GM12891 (cell line): ENCODE measurements at regions not wholly inside any gene's neighbourhood (a gene's known extent, or its start where the extent isn't known, plus 50 kb on each side); places are given as distances from the start of the nearest gene placed in this dataset.

Source experiments
- PAX5 ChIP-seq: IDR thresholded peaks from 2 replicates; pipeline ENCODE4 v1.6.1; 2011; ENCODE audit warnings: low read length, moderate library complexity, mild to moderate bottlenecking; ENCODE audit not compliant: insufficient read depth, severe bottlenecking
- POLR2A ChIP-seq: IDR thresholded peaks from 2 replicates; pipeline ENCODE4 v1.6.1; 2011; ENCODE audit warnings: low read depth, low read length, control low read depth
- POLR2AphosphoS5 ChIP-seq: IDR thresholded peaks from 2 replicates; pipeline ENCODE4 v1.6.1; 2011; ENCODE audit warnings: low read depth, low read length, control low read depth
- POU2F2 ChIP-seq: IDR thresholded peaks from 2 replicates; pipeline ENCODE4 v1.6.1; 2011; ENCODE audit warnings: low read depth, mild to moderate bottlenecking, control low read depth, low read length, moderate library complexity
- SPI1 ChIP-seq: IDR thresholded peaks from 2 replicates; pipeline ENCODE4 v1.6.1; 2011; ENCODE audit warnings: low read depth, low read length, control low read depth
- TAF1 ChIP-seq: IDR thresholded peaks from 2 replicates; pipeline ENCODE4 v1.6.1; 2011; ENCODE audit warnings: low read depth, low read length, control low read depth

DNA sequence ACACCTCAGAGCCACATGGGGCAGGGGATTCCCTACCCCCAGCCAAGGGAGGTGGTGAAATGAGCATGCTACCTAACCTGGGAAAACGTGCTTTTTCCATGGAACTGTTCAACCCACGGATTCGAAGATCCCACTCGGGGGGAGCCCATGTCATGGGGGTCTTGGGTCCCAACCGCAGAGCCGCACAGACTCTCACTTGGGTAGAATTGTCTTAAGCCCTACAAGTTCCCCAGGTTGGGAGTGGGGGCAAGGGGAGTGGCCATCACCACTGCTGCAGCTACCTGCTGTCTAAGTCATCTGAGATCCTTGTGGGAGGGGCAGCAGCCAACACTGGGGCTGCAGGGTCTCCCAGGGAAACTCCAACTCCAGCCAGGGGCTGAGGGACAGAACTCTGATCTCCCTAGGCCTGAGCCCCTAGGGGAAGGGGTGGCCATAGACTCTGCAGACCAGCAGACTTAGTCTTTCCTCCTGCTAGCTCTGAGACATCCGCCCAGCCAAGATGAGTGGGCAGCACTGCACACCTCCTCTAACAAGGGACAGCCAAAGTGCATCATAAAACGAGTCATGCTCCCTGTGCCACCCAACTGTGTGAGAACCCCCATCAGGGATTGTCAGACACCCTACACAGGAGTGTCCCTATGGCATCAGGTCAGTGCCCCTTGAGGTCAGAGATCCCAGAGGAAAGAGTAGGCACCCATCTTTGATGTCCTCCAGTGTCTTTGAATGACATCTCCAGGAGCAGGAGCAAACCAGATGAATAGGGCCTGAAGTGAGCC is 610.4 kb upstream of the SLITRK6 start:
- no peak for TF ChIP-seq POLR2A
- no peak for TF ChIP-seq POU2F2
- TF ChIP-seq TAF1 = no peak
- TF ChIP-seq POLR2AphosphoS5 = no peak
- no peak for TF ChIP-seq PAX5
- no peak for TF ChIP-seq SPI1
